GM13977 (cell line): ENCODE measurements at regions not wholly inside any gene's neighbourhood (a gene's known extent, or its start where the extent isn't known, plus 50 kb on each side); places are given as distances from the start of the nearest gene placed in this dataset.

Experiments used
- DNase-seq: peaks from one replicate; pipeline ENCODE4 v3.0.0; 2012; ENCODE audit warnings: low spot score
- CTCF ChIP-seq: IDR thresholded peaks from 2 replicates; pipeline ENCODE4 v1.5.1; 2012; ENCODE audit warnings: mild to moderate bottlenecking, control low read depth; ENCODE audit not compliant: insufficient read depth; ENCODE audit errors: extremely low read depth, missing control alignments
- in situ Hi-C: fragments of 300-500 bp; cut with MboI; formaldehyde crosslinking; loops from one replicate; pipeline ENCODE4 v1.12.0; 2022; ENCODE audit warnings: low sequenced_read_pairs, low pct_unique_long_range_greater_than_20kb, mixed read lengths, inconsistent platforms; ENCODE audit not compliant: unreplicated experiment

GRCh38 chr9:81468084-81468595, 221.2 kb downstream of the TLE1 start:
- in situ Hi-C loops = no loop called here
- TF ChIP-seq CTCF = no peak
- no peak for DNase-seq

- DNase-seq = no peak
- in situ Hi-C loops = no loop called here
- TF ChIP-seq CTCF = no peak
Measured at GRCh38 chr9:81466981-81467380, 222.4 kb downstream of the TLE1 start.

- in situ Hi-C loops = no loop called here
- no peak for DNase-seq
- TF ChIP-seq CTCF = no peak
Measured at GRCh38 chr9:81465468-81466011, 223.8 kb downstream of the TLE1 start.

- no peak for DNase-seq
- no peak for TF ChIP-seq CTCF
- in situ Hi-C loops = no loop called here
Measured at GRCh38 chr9:81462801-81463200, 226.5 kb downstream of the TLE1 start.

- in situ Hi-C loops = no loop called here
- no peak for DNase-seq
- no peak for TF ChIP-seq CTCF
Measured at GRCh38 chr9:81461196-81461595, 228.2 kb downstream of the TLE1 start.

GRCh38 chr9:81460693-81461092, 228.7 kb downstream of the TLE1 start:
- TF ChIP-seq CTCF = no peak
- in situ Hi-C loops = no loop called here
- no peak for DNase-seq
